DMS53 treated with DMSO at 0.1 percent for 48 hours (cell line): ENCODE measurements at regions not wholly inside any gene's neighbourhood (a gene's known extent, or its start where the extent isn't known, plus 50 kb on each side); places are given as distances from the start of the nearest gene placed in this dataset.
"Not testable (repeated sequence)": the region's sequence is repeated elsewhere in the genome, so short reads cannot be mapped to it uniquely, and the experiment has no call there.

ENCODE experiments used
- DNase-seq: peaks from one replicate; lab custom pipeline; 2025; ENCODE audit not compliant: unreplicated experiment; lab: John Stamatoyannopoulos, UW

- DNase-seq = no peak
Measured at GRCh38 chrX:28408017-28408723, 179.1 kb upstream of the IL1RAPL1 start.

DNA sequence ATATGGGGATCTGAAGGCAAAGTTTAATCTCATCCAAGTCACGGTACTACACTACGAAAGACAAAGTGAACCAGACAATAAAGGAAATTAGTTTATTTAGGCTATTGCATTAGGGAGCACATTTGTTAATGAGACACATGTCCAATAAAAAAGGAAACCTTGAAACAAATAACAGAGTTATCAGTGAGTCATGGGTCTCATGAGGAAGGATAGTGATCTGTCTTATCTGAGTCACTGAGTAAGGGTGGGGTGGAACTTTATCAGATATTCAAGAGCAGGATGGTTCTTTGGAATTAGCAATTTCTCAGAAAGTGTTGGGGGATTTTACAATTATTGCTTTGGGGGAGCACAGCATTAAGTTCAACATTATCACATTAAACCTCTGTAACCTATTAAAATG, 188.9 kb upstream of the IL1RAPL1 start:
- DNase-seq = no peak

GRCh38 chrX:28391528-28391927, 195.7 kb upstream of the IL1RAPL1 start:
- no peak for DNase-seq

DNA sequence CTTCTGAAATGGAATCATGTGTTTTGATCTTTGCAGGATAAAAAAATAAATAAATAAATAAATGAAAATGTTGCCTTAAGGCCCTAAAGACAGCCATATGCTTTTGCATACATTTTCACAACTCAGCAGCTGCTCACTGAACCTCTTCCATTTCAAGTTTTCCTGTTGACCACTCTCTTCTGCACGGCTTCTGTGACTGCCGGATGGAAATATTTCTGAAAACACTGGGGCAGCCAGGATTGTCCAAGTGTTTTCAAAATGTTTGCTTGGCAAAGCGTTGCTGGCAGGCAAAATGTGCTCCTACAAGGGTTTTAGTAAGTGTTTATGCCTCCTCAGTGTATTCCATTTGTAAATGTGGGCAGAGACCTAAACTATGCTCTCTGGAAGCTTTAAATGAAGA, 208.1 kb upstream of the IL1RAPL1 start:
- no peak for DNase-seq

DNA sequence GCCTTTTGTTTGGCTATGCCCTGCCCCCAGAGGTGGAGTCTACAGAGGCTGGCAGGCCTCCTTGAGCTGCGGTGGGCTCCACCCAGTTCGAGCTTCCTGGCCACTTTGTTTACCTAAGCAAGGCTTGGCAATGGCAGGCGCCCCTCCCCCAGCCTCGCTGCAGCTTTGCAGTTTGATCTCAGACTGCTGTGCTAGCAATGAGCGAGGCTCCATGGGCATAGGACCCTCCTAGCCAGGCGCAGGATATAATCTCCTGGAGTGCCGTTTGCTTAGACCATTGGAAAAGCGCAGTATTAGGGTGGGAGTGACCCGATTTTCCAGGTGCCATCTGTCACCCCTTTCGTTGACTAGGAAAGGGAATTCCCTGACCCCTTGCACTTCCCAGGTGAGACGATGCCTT, 219.6 kb upstream of the IL1RAPL1 start:
- DNase-seq = not testable (repeated sequence)

GRCh38 chrX:28351801-28352200, 235.4 kb upstream of the IL1RAPL1 start:
- DNase-seq = no peak

- no peak for DNase-seq
Measured at GRCh38 chrX:28349888-28350287, 237.4 kb upstream of the IL1RAPL1 start.

GRCh38 chrX:28347476-28347875, 239.8 kb upstream of the IL1RAPL1 start:
- no peak for DNase-seq

DNA sequence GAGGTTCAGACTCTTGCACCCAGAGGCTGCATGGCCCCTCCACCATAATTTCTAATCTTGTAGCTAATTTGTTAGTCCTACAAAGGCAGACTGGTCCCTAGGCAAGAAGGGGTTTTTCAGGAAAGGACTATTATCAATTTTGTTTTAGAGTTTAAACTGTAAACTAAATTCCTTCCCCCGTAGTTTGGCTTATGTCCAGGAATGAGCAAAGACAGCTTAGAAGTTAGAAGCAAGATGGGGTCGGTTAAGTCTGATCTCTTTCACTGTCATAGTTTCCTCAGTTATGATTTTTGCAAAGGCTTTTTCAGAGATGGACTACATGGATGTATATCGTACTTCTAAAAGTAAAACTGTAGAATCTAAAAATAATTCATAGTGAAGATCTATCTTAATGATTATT, 258.1 kb upstream of the IL1RAPL1 start:
- no peak for DNase-seq

DNA sequence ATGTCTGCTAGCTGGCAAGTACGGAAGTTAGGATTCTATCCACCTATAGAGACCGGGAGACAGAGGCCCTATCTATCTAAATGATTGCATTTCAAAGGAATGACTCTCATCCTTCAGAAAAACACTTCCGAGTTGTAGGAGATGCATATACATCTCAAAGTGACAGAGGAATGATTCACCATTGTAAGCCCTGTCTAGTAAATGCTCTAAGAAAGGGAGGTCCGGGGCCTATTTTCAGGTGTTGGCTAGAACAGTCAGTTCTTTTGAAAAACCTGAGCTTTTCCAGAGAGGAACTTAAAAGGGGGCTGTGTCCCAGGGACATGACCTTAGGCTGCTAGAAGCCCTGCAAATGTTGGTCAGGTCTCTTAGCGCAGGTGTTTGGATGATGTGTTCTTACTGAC, 262.9 kb upstream of the IL1RAPL1 start:
- DNase-seq = no peak

DNA sequence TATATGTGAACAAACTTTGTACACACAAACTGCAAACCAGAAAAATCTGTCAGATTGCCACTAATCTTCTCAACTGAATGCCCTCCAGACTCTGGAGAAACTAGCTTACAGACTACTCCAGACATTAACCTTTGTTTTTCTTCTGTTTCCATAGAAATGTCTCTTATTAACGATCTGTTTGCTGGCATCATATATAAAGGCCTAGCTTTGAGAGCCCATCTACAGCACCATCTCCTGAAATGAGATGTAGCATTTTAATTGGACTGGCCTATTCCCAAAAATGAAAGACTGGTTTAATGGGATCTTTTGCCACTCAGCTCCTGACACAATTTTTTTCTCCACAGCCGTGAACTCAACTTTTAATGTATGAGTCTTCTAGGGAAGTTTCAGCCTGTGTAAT, 266.0 kb upstream of the IL1RAPL1 start:
- DNase-seq = no peak

DNA sequence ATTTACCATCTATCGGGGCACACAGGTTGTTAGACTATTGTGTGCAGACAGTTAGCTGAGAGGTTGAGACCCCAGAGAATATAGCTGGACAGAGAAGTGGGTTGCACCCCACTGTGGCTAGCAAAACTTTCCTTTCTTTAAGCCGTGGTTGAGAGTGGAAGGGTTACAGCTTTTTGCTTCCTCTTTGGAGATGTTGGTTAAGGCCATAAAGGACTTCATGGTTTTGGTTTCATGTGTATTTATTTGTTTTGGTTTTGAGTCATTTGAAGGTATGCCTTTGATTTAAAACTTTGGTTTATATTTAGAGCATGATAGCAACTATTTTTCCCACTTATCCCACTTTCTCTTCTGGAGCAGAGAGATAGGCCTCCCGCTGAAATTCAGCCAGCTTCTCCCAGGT, 274.3 kb upstream of the IL1RAPL1 start:
- no peak for DNase-seq

DNA sequence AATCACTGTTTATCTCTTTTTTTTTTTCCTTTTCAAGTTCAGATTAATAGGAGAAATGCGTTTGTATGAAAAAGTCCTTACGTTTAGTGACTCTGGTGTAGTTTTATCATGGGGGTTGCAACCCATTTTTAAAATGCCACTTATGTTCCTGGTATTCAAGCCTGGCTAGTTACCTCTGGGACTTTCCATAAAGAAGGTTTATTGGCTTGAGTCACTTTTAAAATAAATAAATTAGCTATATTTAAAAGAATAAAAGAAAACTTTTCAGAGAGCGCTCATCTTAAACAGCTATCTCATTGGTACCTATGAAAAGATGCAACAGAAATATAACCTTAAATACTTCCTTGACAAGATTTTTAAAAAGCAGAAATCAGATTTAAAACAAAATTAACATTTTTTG, 275.0 kb upstream of the IL1RAPL1 start:
- DNase-seq = no peak

DNA sequence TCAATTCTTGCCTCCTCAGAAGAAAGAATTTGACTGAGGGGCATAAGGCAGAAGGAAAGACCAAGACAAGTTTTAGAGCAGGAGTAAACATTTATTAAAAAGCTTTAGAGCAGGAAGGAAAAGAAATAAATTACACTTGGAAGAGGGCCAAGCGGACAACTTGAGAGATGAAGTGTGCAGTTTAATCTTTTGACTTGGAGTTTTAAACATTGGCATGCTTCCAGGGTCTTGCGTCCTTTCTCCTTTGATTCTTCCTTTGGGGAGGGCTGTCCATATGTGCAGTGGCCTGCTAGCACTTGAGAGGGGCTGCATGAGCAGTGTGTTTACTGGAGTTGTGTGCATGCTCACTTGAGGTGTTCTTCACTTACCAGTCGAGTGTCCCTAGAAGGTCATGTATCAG, 275.8 kb upstream of the IL1RAPL1 start:
- DNase-seq = no peak

DNA sequence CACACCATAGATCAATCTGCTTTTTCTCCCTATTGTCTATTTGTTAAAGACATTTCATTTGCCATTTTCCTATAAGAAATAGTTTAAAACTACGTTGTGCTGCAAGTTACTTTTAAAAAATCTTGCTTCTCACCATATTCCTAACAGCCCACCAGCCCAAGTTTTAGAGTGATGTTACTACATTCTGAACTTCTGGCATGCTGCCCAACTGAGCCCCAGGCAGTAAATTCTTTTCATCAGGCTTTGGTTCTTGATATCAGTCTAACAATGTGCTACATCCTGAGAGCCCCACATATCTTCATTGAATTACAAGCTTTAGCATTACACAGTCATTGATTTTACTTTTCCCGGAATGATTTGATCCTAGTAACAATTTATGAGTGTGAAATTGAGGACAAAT, 283.8 kb upstream of the IL1RAPL1 start:
- no peak for DNase-seq

GRCh38 chrX:28278726-28279125, 297.5 kb upstream of the DCAF8L1 start:
- no peak for DNase-seq

DNA sequence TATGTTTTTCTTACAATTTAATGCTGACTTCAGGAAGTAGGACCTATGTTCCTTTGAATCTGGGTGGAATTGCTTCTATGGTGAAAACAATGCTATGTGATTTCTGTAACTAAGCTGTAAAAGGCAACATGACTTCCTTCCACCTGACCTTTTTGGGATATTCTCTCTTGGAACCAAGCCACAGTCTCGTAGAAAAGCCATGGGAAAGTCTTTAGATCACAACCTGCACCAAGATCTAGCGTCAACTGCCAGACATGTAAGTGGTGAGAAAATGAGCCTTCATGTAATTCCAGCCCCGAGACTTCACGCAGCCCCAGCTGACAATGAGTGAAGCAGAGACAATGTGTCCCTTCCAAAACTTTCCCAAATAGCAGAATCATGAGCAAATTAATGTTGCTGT, 297.0 kb upstream of the DCAF8L1 start:
- DNase-seq = no peak

- no peak for DNase-seq
Measured at GRCh38 chrX:28273736-28274135, 292.5 kb upstream of the DCAF8L1 start.

- DNase-seq = no peak
Measured at GRCh38 chrX:28246675-28247074, 265.4 kb upstream of the DCAF8L1 start.

- no peak for DNase-seq
Measured at GRCh38 chrX:28229217-28229616, 248.0 kb upstream of the DCAF8L1 start.

DNA sequence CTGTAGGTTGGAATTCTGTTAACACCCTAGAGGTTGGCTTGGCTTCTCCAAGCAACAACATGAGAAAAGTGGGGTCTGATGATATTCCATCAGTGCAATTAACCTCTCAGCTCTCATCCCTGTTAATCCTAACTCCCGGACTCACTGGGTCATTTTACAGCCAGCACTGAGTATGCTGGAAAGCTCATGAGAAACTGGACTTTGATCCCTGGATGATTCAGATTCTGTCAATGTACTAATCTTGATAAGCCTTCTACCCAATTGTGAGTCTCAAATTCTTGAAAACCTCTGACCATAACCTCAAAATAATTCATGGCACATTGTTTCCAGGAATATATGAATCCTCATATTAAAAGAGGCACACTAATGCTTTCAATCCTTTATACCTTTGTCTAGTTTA, 244.3 kb upstream of the DCAF8L1 start:
- DNase-seq = no peak

- no peak for DNase-seq
Measured at GRCh38 chrX:28223991-28224390, 242.7 kb upstream of the DCAF8L1 start.

- no peak for DNase-seq
Measured at GRCh38 chrX:28223469-28223868, 242.2 kb upstream of the DCAF8L1 start.
